ENCODE measurements at regions not wholly inside any gene's neighbourhood (a gene's known extent, or its start where the extent isn't known, plus 50 kb on each side); places are given as distances from the start of the nearest gene placed in this dataset.

DNA sequence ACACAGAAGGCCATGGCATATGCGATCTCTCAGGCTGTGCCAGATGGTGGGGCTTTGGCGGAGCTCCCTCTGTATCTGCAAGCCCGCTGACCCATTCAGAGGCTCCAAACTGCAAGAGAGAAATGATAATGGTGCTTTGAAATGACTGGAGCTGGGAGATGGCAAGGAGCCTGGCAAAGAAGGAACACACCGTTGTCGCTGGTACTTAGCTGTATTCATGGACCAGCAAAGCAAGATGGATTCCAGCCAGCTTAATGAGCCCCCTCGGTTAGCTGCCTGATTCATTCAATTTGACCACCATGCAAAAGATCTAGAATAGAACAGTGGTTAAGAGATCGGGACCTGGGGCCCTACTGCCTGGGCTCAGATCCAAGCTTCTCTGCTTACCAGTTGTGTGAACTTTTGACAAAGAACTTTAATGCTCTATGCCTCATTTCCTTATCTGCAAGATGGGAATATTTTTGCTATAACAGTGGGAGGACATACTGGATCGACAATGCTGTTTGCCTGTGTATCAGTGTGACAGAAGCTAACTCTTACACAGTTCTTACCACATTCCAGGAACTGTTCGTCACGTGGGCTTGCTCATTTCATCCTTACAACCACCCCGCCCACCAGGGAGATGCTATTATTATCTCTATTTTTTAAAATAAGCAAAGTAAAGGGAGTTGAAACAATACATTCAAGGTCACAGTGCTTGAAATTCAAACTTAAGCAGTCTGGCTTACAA lies 317.8 kb upstream of the SULF2 start:
- TF ChIP-seq NFIC (IDR thresholded peaks at IDR 0.05) (no peak), RAD21 (IDR thresholded peaks at IDR 0.05; ENCODE audit: low read depth) (no peak), CREB1 (IDR thresholded peaks at IDR 0.05; ENCODE audit: low read depth) (no peak)

DNA sequence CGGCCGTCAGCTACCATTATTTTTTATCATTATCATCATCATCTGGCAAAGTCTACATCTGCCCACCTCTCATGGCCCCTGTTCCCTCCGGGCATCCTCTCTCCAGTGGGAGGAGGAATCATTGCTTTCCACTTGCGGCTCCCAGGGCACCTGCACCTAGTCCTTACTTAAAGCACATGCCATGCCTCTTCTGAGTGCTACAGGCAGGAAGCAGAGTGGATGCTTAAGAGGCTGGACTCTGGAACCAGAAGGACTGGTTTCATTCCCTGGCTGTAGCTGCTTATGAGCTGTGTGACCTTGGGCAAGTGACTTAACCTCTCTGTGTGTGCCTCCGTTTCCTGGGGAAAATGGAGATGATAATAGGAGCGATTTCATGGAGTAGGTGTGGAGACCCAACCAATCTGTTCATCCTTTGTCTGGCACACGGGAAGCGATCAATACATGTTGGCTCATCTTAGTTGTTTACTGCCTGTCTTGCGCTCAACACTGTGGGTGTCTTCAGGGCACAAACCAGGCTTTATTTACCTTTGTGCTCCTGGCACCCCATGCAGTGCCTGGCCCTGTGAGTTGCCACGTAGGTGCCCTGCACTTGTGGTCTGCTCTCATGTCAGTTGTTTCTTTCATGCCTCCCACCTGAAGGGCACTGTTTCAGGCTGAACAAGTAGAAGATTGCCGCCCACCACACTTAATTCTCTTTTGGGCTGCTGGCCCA lies 317.0 kb upstream of the SULF2 start:
- TF ChIP-seq NFIC (IDR thresholded peaks at IDR 0.05) (no peak), TEAD4 (IDR thresholded peaks at IDR 0.05) (no peak), CEBPB (IDR thresholded peaks at IDR 0.05) (no peak), FOXM1 (IDR thresholded peaks at IDR 0.05; ENCODE audit: borderline replicate concordance, low read depth) (no peak), EGR1 (IDR thresholded peaks at IDR 0.05) (no peak), ZBTB7A (IDR thresholded peaks at IDR 0.05; ENCODE audit: low read depth) (no peak), TAF1 (IDR thresholded peaks at IDR 0.05; ENCODE audit: low read depth) (no peak), YY1 (IDR thresholded peaks at IDR 0.05; ENCODE audit: low read depth) (no peak), TCF12 (IDR thresholded peaks at IDR 0.05; ENCODE audit: low read depth) (no peak), EP300 (IDR thresholded peaks at IDR 0.05; ENCODE audit: borderline replicate concordance) (no peak), RAD21 (IDR thresholded peaks at IDR 0.05; ENCODE audit: low read depth) (no peak), CREB1 (IDR thresholded peaks at IDR 0.05; ENCODE audit: low read depth) (no peak)
- TF ChIP-seq, protein P1, sequence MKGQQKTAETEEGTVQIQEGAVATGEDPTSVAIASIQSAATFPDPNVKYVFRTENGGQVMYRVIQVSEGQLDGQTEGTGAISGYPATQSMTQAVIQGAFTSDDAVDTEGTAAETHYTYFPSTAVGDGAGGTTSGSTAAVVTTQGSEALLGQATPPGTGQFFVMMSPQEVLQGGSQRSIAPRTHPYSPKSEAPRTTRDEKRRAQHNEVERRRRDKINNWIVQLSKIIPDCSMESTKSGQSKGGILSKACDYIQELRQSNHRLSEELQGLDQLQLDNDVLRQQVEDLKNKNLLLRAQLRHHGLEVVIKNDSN (IDR thresholded peaks at IDR 0.05), result no peak
- TF ChIP-seq, protein P2, sequence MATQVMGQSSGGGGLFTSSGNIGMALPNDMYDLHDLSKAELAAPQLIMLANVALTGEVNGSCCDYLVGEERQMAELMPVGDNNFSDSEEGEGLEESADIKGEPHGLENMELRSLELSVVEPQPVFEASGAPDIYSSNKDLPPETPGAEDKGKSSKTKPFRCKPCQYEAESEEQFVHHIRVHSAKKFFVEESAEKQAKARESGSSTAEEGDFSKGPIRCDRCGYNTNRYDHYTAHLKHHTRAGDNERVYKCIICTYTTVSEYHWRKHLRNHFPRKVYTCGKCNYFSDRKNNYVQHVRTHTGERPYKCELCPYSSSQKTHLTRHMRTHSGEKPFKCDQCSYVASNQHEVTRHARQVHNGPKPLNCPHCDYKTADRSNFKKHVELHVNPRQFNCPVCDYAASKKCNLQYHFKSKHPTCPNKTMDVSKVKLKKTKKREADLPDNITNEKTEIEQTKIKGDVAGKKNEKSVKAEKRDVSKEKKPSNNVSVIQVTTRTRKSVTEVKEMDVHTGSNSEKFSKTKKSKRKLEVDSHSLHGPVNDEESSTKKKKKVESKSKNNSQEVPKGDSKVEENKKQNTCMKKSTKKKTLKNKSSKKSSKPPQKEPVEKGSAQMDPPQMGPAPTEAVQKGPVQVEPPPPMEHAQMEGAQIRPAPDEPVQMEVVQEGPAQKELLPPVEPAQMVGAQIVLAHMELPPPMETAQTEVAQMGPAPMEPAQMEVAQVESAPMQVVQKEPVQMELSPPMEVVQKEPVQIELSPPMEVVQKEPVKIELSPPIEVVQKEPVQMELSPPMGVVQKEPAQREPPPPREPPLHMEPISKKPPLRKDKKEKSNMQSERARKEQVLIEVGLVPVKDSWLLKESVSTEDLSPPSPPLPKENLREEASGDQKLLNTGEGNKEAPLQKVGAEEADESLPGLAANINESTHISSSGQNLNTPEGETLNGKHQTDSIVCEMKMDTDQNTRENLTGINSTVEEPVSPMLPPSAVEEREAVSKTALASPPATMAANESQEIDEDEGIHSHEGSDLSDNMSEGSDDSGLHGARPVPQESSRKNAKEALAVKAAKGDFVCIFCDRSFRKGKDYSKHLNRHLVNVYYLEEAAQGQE (IDR thresholded peaks at IDR 0.05; ENCODE audit: low read depth), result no peak
- TF ChIP-seq, protein P3, sequence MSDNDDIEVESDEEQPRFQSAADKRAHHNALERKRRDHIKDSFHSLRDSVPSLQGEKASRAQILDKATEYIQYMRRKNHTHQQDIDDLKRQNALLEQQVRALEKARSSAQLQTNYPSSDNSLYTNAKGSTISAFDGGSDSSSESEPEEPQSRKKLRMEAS (IDR thresholded peaks at IDR 0.05), result no peak

DNA sequence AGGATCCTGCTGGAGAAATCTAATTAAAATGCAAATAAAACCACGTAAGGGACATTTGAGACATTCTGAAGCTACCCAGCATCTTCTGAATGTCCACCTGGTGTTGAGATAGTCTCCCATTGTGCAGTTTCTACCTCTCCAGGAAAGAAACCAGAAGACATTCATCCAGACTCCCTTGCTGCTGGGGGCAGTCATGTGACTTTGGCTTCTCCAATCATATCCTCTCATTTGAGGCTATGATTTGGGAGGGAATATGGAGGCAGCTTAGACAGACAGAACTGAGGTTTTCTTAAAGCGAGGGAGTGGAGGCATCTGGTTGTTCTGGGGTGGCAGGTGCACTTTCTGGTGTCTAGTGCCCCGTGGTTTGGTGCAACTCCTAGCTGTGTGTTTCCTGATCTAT lies 315.2 kb upstream of the SULF2 start:
- TF ChIP-seq, protein P1 (IDR thresholded peaks at IDR 0.05), result no peak
- TF ChIP-seq TAF1 (IDR thresholded peaks at IDR 0.05; ENCODE audit: low read depth), result no peak
- no peak for TF ChIP-seq YY1 (IDR thresholded peaks at IDR 0.05; ENCODE audit: low read depth)
- TF ChIP-seq TEAD4 (IDR thresholded peaks at IDR 0.05), result no peak
- no peak for TF ChIP-seq TCF12 (IDR thresholded peaks at IDR 0.05; ENCODE audit: low read depth)
- TF ChIP-seq RAD21 (IDR thresholded peaks at IDR 0.05; ENCODE audit: low read depth), result no peak
- TF ChIP-seq EP300 (IDR thresholded peaks at IDR 0.05; ENCODE audit: borderline replicate concordance), result no peak

DNA sequence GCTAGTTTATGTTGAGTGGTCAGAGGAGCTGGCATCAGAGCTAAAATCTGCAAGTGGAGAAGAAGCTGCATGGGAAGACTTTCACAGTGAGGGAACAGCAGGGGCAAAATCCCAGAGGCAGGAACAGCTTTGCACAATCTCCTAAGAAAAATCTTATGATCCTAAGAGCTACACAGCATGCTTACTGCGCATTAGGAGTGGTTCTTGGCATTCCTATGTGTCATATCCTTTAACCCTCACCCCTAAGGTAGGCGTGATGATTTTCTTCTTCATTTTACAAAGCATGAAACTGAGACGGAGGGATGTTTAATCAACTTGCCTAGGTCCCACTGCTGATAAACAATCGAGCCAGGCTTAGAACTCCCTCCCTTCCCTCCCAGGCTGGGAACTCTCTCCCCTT lies 313.6 kb upstream of the SULF2 start:
- TF ChIP-seq CEBPB (IDR thresholded peaks at IDR 0.05) (no peak), FOXM1 (IDR thresholded peaks at IDR 0.05; ENCODE audit: borderline replicate concordance, low read depth) (no peak), ZBTB7A (IDR thresholded peaks at IDR 0.05; ENCODE audit: low read depth) (no peak), TAF1 (IDR thresholded peaks at IDR 0.05; ENCODE audit: low read depth) (no peak), EGR1 (IDR thresholded peaks at IDR 0.05) (no peak), CREB1 (IDR thresholded peaks at IDR 0.05; ENCODE audit: low read depth) (no peak), TEAD4 (IDR thresholded peaks at IDR 0.05) (no peak), RAD21 (IDR thresholded peaks at IDR 0.05; ENCODE audit: low read depth) (no peak), EP300 (IDR thresholded peaks at IDR 0.05; ENCODE audit: borderline replicate concordance) (no peak), YY1 (IDR thresholded peaks at IDR 0.05; ENCODE audit: low read depth) (no peak), NFIC (IDR thresholded peaks at IDR 0.05) (no peak), TCF12 (IDR thresholded peaks at IDR 0.05; ENCODE audit: low read depth) (no peak)
- TF ChIP-seq, protein P2 (IDR thresholded peaks at IDR 0.05; ENCODE audit: low read depth), result no peak
- TF ChIP-seq, protein P3 (IDR thresholded peaks at IDR 0.05), result no peak
- TF ChIP-seq, protein P1 (IDR thresholded peaks at IDR 0.05), result no peak

DNA sequence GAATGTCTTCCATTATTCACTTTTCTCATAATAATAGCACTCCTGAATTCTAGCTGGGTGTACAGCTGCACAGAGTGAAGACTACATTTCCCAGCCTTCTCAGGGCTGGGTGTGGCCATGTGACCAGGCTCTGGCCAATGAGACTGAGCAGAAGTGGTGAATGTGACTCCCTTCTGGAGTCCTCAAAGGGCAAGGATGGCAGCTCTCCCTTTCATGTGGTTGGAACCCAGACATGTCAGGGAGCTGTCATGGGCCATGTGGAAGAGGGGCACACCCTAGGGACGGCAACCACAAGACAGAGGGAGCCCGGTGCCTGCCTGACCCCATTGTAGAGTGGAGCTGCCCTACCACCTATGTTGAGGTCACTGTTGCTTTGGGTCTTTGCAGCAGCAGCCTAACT lies 312.8 kb upstream of the SULF2 start:
- TF ChIP-seq EGR1 (IDR thresholded peaks at IDR 0.05) (no peak), TEAD4 (IDR thresholded peaks at IDR 0.05) (no peak), NFIC (IDR thresholded peaks at IDR 0.05) (no peak), YY1 (IDR thresholded peaks at IDR 0.05; ENCODE audit: low read depth) (no peak), RAD21 (IDR thresholded peaks at IDR 0.05; ENCODE audit: low read depth) (no peak), FOXM1 (IDR thresholded peaks at IDR 0.05; ENCODE audit: borderline replicate concordance, low read depth) (no peak)
- TF ChIP-seq, protein P1 (IDR thresholded peaks at IDR 0.05), result peak; percentile 79

All from Ishikawa (cell line).